RWPE1 (cell line): ENCODE measurements at regions not wholly inside any gene's neighbourhood (a gene's known extent, or its start where the extent isn't known, plus 50 kb on each side); places are given as distances from the start of the nearest gene placed in this dataset.

Source experiments
- CTCF ChIA-PET: fragments of 350-600 bp; sonication (Branson Sonifier 250); formaldehyde crosslinking; extraction: SDS; loops from one replicate; lab custom pipeline; 2021; lab: Yijun Ruan, JAX
- POLR2A ChIA-PET: fragments of 400-600 bp; formaldehyde crosslinking; extraction: SDS; loops from one replicate; lab custom pipeline; 2020; ENCODE audit warnings: antibody characterized with exemption; ENCODE audit not compliant: low non-redundant PET; lab: Yijun Ruan, JAX
- DNase-seq: peaks from one replicate; pipeline ENCODE4 v3.0.0; 2012; ENCODE audit warnings: low spot score
- H3K27ac ChIP-seq: fragments of 450-650 bp; 2 replicates; pipeline ENCODE4 v1.5.1; 2017
- TF ChIP-seq, protein P1 (sequence below): fragments of 450-650 bp; conservative IDR thresholded peaks from 2 replicates; pipeline ENCODE4 v1.5.1; 2017; ENCODE audit warnings: low read depth, mild to moderate bottlenecking

DNA sequence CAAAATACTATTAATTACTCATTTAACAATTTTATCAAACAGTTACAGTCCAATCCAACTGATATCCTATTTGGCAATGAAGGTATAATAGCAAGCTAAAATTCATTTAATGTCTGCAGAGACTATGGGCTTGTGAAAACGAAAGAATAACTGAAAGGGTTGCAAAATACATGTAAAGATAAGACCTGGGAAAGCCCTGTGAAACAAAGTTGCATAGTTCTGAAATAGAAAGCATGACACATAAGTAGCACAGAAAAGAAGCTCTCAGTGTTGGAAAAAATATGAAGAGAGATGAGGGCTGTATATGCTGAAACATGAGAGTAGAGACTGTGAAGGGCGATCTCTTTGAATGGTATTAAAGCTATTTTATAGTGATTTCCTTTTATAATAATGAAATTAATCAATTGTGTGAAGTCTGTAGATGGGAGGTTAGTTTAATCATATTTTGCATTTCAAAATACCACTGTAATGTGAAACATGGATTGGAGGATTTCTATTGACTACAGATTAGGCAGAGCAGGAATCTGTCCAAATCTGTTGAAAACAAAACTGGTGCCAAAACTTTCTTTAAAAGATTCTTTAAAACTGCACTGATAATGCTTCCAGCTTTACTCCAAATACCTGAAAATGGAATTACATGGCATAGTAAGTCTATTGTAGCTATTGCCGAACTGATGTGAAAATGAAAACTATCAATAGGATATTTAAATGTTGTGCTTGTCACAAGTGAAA, 1518.9 kb upstream of the B3GALT2 start:
- H3K27ac ChIP-seq = no peak overlapping the region
- POLR2A ChIA-PET = no interaction called here
- CTCF ChIA-PET = no interaction called here
- no peak for DNase-seq
- TF ChIP-seq, protein P1, sequence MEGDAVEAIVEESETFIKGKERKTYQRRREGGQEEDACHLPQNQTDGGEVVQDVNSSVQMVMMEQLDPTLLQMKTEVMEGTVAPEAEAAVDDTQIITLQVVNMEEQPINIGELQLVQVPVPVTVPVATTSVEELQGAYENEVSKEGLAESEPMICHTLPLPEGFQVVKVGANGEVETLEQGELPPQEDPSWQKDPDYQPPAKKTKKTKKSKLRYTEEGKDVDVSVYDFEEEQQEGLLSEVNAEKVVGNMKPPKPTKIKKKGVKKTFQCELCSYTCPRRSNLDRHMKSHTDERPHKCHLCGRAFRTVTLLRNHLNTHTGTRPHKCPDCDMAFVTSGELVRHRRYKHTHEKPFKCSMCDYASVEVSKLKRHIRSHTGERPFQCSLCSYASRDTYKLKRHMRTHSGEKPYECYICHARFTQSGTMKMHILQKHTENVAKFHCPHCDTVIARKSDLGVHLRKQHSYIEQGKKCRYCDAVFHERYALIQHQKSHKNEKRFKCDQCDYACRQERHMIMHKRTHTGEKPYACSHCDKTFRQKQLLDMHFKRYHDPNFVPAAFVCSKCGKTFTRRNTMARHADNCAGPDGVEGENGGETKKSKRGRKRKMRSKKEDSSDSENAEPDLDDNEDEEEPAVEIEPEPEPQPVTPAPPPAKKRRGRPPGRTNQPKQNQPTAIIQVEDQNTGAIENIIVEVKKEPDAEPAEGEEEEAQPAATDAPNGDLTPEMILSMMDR = no peak

GRCh38 chr1:194698908-194699318, 1512.5 kb upstream of the B3GALT2 start:
- no peak for DNase-seq
- TF ChIP-seq, protein P1 = no peak
- ChIA-PET CTCF (no interaction called here), POLR2A (no interaction called here)
- no peak overlapping the region for H3K27ac ChIP-seq

DNA sequence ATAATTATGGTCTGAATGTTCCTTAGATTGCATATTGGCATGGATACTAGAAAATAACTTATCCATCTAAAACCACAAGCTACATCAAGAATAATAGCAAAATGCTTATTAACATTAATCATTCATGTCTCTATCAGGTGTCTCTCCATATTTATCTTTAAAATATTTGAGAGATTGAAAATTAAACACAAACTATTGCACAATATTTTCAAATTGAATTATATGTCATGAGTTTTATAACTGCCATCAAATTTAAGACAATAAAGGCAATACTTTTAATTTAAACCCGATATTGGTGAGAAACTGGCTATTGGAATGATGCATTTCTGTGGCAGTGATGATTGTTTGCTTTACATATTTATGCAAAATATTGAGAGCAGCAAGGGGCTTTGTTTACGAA, 1506.8 kb upstream of the B3GALT2 start:
- TF ChIP-seq, protein P1 = no peak
- DNase-seq = no peak
- ChIA-PET CTCF (no interaction called here), POLR2A (no interaction called here)
- H3K27ac ChIP-seq = no peak overlapping the region

DNA sequence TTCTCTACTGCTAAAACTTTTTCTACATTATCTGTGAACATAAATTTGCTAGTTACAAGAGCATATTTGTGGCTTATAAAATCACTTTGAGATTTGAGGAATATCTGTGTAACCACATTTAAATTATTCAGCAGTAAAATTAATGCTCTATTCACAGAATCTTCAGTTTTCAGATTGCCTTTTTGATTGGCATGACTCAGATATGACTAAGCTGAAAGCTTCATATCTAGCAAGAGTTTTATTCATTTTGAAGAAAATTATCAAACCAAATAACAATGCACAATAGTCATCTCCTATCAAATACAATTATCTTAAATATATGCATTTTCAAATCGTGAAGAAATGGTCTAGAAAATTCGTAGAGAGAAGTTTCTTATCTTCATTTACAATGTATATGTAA, 1498.2 kb upstream of the B3GALT2 start:
- ChIA-PET POLR2A (no interaction called here), CTCF (no interaction called here)
- DNase-seq = no peak
- TF ChIP-seq, protein P1 = no peak
- H3K27ac ChIP-seq = no peak overlapping the region

DNA sequence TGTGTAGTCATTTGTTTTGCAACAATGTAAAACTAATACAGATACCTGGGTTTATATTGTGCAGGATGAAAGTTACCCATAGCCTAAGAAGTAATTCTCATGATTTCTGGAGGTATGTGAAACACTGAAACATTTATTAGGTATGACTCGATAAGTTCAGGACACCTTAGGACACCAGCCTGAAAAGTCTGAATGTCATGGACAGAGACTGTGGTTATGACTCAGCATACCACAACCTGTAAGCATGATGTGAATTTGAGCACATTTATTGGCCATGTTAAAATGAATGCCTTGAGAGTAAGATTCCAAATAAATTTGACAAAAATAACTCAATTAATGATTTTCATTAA, 1471.7 kb upstream of the B3GALT2 start:
- POLR2A ChIA-PET = no interaction called here

DNA sequence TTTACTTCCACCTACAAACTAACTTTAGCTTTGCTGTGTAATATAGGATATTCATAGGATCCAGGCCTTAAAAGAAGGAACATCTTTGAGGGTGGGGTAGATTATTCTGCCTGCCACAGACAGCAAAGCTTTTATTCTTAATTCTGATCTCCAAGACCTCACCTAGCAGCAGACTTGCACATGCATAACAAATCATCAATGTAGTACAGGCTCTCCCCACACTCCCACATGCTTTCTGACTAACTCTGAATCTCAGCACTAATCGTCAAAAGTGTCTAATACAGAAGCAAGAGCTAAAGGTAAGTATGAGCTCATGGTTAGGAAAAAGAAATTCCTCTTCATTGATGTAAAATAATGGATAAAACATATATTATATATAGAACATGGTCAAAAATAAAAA, 1468.5 kb upstream of the B3GALT2 start:
- CTCF ChIA-PET = interaction anchor here (0.6 kb wide), 1 partner anchor 382 kb away, joined by 6 read pairs; no protein-coding TSS in a partner anchor
- POLR2A ChIA-PET = no interaction called here
- no peak overlapping the region for H3K27ac ChIP-seq
- TF ChIP-seq, protein P1 = no peak
- no peak for DNase-seq

More for the DNA sequence above, 1471.7 kb upstream of the B3GALT2 start:
- peak; percentile 19 for DNase-seq
- TF ChIP-seq, protein P1 = no peak
- CTCF ChIA-PET = no interaction called here
- H3K27ac ChIP-seq = no peak overlapping the region
